ENCODE measurements at regions not wholly inside any gene's neighbourhood (a gene's known extent, or its start where the extent isn't known, plus 50 kb on each side); places are given as distances from the start of the nearest gene placed in this dataset.

- TF ChIP-seq CTCF (IDR thresholded peaks at IDR 0.05; ENCODE audit: poor library complexity) (no peak), EZH2 (IDR thresholded peaks at IDR 0.05; ENCODE audit: borderline replicate concordance) (no peak), EZH2phosphoT487 (IDR thresholded peaks at IDR 0.05; ENCODE audit: low read depth, severe bottlenecking, unreplicated experiment) (no peak)
Measured at GRCh38 chr10:6912424-6912823, 332.3 kb upstream of the PRKCQ start.
